Neural progenitor cell (in vitro differentiated cells): ENCODE measurements at regions not wholly inside any gene's neighbourhood (a gene's known extent, or its start where the extent isn't known, plus 50 kb on each side); places are given as distances from the start of the nearest gene placed in this dataset.

Experiments used
- DNase-seq: peaks from one replicate; pipeline ENCODE4 v3.0.0-alpha.2; 2016; ENCODE audit warnings: low spot score
- H2AFZ ChIP-seq: fragments of 200-600 bp; sonication (generic); replicated peaks from 2 replicates; pipeline ENCODE4 v1.6.1; 2016; ENCODE audit warnings: antibody characterized with exemption
- H3F3A ChIP-seq: fragments of 200-600 bp; sonication (generic); 2 replicates; pipeline ENCODE4 v1.6.1; 2016; ENCODE audit warnings: antibody characterized with exemption, low read depth
- H3K27ac ChIP-seq: fragments of 200-600 bp; sonication (generic); 2 replicates; pipeline ENCODE4 v1.5.1; 2016; ENCODE audit warnings: mild to moderate bottlenecking
- H3K27me3 ChIP-seq: fragments of 200-600 bp; sonication (generic); 2 replicates; pipeline ENCODE4 v1.6.1; 2016; ENCODE audit warnings: mild to moderate bottlenecking, moderate library complexity
- H3K36me3 ChIP-seq: fragments of 200-600 bp; sonication (generic); 2 replicates; pipeline ENCODE4 v1.5.1; 2016
- H3K4me1 ChIP-seq: fragments of 200-600 bp; sonication (generic); 2 replicates; pipeline ENCODE4 v1.6.1; 2016; ENCODE audit warnings: mixed run types
- H3K4me2 ChIP-seq: fragments of 200-600 bp; sonication (generic); 2 replicates; pipeline ENCODE4 v1.6.1; 2016
- H3K4me3 ChIP-seq: fragments of 200-600 bp; sonication (generic); 2 replicates; pipeline ENCODE4 v1.5.1; 2016
- H3K79me2 ChIP-seq: fragments of 200-600 bp; sonication (generic); 2 replicates; pipeline ENCODE4 v1.6.1; 2016; ENCODE audit warnings: low read depth
- H3K9ac ChIP-seq: fragments of 200-600 bp; sonication (generic); 2 replicates; pipeline ENCODE4 v1.6.1; 2016
- H3K9me3 ChIP-seq: fragments of 200-600 bp; sonication (generic); 2 replicates; pipeline ENCODE4 v1.5.1; 2016; ENCODE audit warnings: low read depth
- H4K20me1 ChIP-seq: fragments of 200-600 bp; sonication (generic); 2 replicates; pipeline ENCODE4 v1.6.1; 2016; ENCODE audit warnings: low read depth
- H3K27ac Mint-ChIP-seq: 3 replicates; pipeline ENCODE4 v1.8.0; 2021; ENCODE audit warnings: mixed read lengths
- H3K27me3 Mint-ChIP-seq: 2 replicates; pipeline ENCODE4 v1.8.0; 2022; ENCODE audit warnings: low read depth, mild to moderate bottlenecking, inconsistent platforms, moderate library complexity, mixed read lengths; ENCODE audit not compliant: insufficient read depth
- H3K36me3 Mint-ChIP-seq: 3 replicates; pipeline ENCODE4 v1.8.0; 2021; ENCODE audit warnings: mixed read lengths
- H3K4me1 Mint-ChIP-seq: 3 replicates; pipeline ENCODE4 v1.8.0; 2021; ENCODE audit warnings: mixed read lengths
- H3K4me3 Mint-ChIP-seq: 3 replicates; pipeline ENCODE4 v1.8.0; 2021; ENCODE audit warnings: mild to moderate bottlenecking, moderate library complexity, mixed read lengths
- H3K9me3 Mint-ChIP-seq: 3 replicates; pipeline ENCODE4 v1.8.0; 2020; ENCODE audit warnings: mixed read lengths
- CTCF ChIP-seq: fragments of 200-600 bp; sonication (generic); IDR thresholded peaks from 2 replicates; pipeline ENCODE4 v1.5.1; 2017; ENCODE audit warnings: antibody characterized with exemption, mild to moderate bottlenecking
- EZH2 ChIP-seq: fragments of 200-600 bp; sonication (generic); IDR thresholded peaks from 2 replicates; pipeline ENCODE4 v1.6.1; 2017; ENCODE audit warnings: antibody characterized with exemption, mild to moderate bottlenecking, moderate library complexity
- EZH2phosphoT487 ChIP-seq: fragments of 200-600 bp; sonication (generic); IDR thresholded peaks from 2 replicates; pipeline ENCODE4 v1.6.1; 2017; ENCODE audit warnings: antibody characterized with exemption

- H3K27ac ChIP-seq, result no peak overlapping the region
- no peaks in the 10 kb centered on the region for H3K27me3 ChIP-seq
- Mint-ChIP-seq H3K4me1 (peaks cover 12% of the 10 kb centered on the region), H3K9me3 (peaks cover 3% of the 10 kb centered on the region), H3K27me3 (peaks cover 3% of the 10 kb centered on the region), H3K4me3 (no peak overlapping the region), H3K36me3 (no peaks in the 10 kb centered on the region), H3K27ac (peak overlapping the region; percentile 74)
- H2AFZ ChIP-seq, result peak overlapping the region; percentile 90
- H3K4me1 ChIP-seq, result peaks cover 5% of the 10 kb centered on the region
- no peaks in the 10 kb centered on the region for H3K79me2 ChIP-seq
- no peak overlapping the region for H3K4me3 ChIP-seq
- H3K4me2 ChIP-seq, result no peak overlapping the region
- H3K9me3 ChIP-seq, result no peaks in the 10 kb centered on the region
- TF ChIP-seq CTCF, result no peak
- no peak for TF ChIP-seq EZH2
- TF ChIP-seq EZH2phosphoT487, result no peak
- no peaks in the 10 kb centered on the region for H4K20me1 ChIP-seq
- H3F3A ChIP-seq, result no peaks in the 10 kb centered on the region
- no peaks in the 10 kb centered on the region for H3K36me3 ChIP-seq
- no peak for DNase-seq
- no peak overlapping the region for H3K9ac ChIP-seq
Measured at GRCh38 chr5:165231821-165232508, 1726.5 kb downstream of the MAT2B start.

DNA sequence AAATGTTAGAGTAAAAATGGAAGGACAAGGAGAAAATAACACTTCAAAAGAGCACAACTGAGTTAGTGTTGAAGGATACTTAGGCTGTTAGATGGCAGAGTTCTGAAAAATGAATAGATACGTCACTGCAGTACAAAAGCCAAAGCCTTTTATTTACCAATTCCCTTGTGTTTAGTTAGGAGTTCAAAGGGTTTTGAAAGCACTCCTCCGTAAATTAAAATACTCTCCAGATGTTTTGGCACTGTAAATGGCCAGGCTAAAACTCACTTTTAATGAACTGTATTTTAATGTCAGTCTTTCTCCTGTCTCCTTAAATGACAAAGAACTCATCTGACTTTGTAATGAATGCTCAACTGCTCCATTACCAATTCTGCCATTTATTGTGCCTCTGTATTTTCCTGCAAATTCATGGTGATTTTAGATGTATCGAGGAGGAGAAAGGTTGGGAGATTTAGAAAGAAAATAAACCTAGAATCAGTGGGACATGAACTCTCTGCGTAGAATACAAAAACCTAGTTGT lies 1727.2 kb downstream of the MAT2B start:
- H3K4me1 ChIP-seq, result peaks cover 5% of the 10 kb centered on the region
- H4K20me1 ChIP-seq, result no peaks in the 10 kb centered on the region
- Mint-ChIP-seq H3K9me3 (peaks cover 3% of the 10 kb centered on the region), H3K36me3 (no peaks in the 10 kb centered on the region), H3K27me3 (peaks cover 3% of the 10 kb centered on the region), H3K4me3 (no peak overlapping the region), H3K4me1 (peaks cover 12% of the 10 kb centered on the region), H3K27ac (peak overlapping the region; percentile 74)
- H3K79me2 ChIP-seq, result no peaks in the 10 kb centered on the region
- H3K4me3 ChIP-seq, result no peak overlapping the region
- H3K27me3 ChIP-seq, result no peaks in the 10 kb centered on the region
- H3K9ac ChIP-seq, result no peak overlapping the region
- H3K4me2 ChIP-seq, result no peak overlapping the region
- no peak for DNase-seq
- H3K9me3 ChIP-seq, result no peaks in the 10 kb centered on the region
- peak overlapping the region; percentile 90 for H2AFZ ChIP-seq
- no peak for TF ChIP-seq EZH2
- no peak for TF ChIP-seq CTCF
- no peak for TF ChIP-seq EZH2phosphoT487
- H3K36me3 ChIP-seq, result no peaks in the 10 kb centered on the region
- H3F3A ChIP-seq, result no peaks in the 10 kb centered on the region
- no peak overlapping the region for H3K27ac ChIP-seq

DNA sequence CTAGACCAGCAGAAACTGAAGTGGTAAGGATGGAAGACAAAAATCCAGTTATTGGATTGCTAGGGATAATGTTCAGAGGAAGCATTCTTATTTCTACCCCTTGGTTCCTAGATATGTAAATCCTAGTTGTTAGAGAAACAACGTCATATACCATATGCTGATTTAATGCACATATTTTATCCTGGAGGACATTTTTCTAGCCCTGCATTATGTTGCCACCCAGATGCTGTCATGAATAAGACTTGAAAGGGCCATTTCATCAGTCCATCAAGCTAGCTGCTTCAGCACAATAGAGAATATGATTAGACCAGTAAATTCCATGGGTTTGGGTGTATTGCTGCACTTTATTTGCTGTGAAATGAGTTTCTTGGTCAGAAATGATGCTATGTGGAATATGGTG lies 1736.4 kb downstream of the MAT2B start:
- H3K4me1 Mint-ChIP-seq, result no peaks in the 10 kb centered on the region
- Histone ChIP-seq H3K79me2 (no peaks in the 10 kb centered on the region), H3K36me3 (no peaks in the 10 kb centered on the region), H3K4me2 (no peak overlapping the region), H3K4me3 (no peak overlapping the region), H3K27ac (no peak overlapping the region), H3K27me3 (no peaks in the 10 kb centered on the region), H4K20me1 (no peaks in the 10 kb centered on the region), H3K4me1 (no peaks in the 10 kb centered on the region), H3F3A (no peaks in the 10 kb centered on the region), H3K9me3 (no peaks in the 10 kb centered on the region), H2AFZ (no peak overlapping the region), H3K9ac (no peak overlapping the region)
- no peak for DNase-seq
- H3K27ac Mint-ChIP-seq, result no peak overlapping the region
- peaks cover 2% of the 10 kb centered on the region for H3K27me3 Mint-ChIP-seq
- no peak overlapping the region for H3K4me3 Mint-ChIP-seq
- TF ChIP-seq EZH2 (no peak), CTCF (no peak), EZH2phosphoT487 (no peak)
- no peaks in the 10 kb centered on the region for H3K36me3 Mint-ChIP-seq
- H3K9me3 Mint-ChIP-seq, result no peaks in the 10 kb centered on the region
